ENCODE measurements at regions not wholly inside any gene's neighbourhood (a gene's known extent, or its start where the extent isn't known, plus 50 kb on each side); places are given as distances from the start of the nearest gene placed in this dataset.

GRCh38 chr13:111929036-111929616, 137.8 kb upstream of the SOX1 start:
- no peak for DNase-seq

DNA sequence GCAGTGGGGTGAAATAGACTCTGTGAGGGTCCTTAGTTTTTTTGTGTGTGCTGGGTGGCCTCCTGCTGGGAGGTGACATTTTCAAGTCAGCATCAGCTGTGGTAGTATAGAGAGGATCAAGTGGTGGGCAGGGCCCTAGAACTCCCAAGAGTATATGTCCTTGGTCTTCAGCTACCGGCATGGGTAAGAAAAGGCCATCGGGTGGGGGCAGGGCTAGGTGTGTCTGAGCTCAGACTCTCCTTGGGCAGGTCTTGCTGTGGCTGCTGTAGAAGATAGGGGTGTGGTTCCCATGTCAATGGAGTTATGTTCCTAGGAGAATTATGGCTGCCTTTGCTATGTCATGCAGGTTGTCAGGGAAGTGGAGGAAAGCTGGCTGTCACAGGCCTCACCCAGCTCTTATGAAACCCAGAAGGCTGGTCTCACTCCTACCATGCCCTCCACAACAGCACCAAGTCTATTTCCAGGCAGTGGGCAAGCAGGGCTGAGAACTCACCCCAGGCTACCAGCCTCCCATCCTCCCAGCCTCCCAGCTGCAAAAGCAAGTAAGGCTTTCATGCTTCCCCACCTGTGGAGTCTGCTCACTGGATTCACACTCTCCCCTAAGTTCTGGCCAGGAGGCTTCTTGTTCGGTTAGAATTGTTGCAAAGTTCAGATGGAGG, 130.6 kb upstream of the SOX1 start:
- no peak for DNase-seq

DNA sequence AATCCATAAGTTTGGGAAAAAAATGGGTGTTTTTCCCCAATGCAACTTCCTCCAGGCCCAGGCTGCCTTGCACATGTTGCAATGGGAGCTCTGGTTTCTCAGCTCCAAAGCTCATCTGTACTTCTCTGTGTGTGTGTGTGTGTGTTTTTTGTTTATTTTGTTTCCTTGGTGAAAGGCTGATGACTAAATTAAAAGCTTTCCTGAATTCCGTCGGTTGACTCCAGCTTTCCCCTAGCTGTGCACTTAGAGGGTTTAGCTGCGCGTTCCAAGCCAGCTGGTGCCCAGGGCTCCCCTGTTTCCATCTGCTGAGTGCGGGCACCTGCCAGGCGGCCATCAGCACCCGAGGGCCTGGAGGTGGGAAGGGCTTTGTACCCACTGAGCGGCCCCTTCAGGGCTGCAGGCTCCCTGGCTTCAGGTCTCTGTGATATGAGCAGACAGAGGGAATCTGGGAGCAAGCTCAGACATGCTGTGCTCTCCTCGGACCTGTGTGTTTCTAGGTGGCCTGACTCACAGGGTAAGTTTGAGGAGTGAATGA, 129.1 kb upstream of the SOX1 start:
- peak; percentile 98 for DNase-seq

DNA sequence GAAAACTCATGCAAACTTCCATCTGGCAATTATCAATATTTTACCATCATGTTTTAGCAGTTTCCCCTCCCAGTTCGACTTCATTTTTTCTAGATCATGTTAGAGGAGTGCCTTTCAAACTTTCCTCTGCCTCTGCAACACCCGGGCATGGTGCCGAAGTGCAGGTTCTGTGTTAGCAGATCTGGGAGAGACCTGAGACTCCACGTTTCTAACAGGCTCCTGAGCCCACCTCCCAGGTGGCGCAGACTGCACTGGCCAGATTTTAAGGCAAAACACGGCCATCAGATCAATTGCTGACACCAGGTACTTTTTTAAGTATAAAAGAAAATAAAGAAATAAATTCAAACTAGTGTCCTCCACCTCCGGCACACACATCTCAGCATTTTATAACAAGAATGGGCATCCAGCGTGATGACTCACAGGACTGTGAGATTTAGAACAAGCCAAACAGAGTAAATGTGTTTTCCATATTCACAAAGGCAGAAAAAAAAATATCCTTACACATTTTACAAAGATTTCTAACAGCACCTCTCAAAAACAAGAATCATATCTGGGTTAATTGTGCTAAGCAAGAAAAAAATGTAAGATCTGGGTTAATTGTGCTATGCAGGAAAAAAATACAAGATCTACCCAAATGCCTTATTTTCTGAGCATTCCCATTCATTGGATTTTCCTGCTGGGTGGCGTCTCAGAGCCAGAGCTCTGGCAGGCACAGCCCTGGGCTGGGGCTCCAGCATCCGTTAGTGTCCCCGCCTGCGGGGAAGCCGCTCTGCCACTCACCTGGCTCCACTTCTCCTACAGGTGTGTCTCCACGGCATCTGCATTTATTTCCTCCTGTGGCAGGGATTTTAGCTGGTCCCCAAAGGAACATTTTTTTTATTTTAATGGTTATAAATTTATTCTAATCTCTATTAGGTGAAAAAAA, 127.9 kb upstream of the SOX1 start:
- peak; percentile 73 for DNase-seq

- DNase-seq, result no peak
Observed at GRCh38 chr13:111939666-111940278, 127.2 kb upstream of the SOX1 start.

DNA sequence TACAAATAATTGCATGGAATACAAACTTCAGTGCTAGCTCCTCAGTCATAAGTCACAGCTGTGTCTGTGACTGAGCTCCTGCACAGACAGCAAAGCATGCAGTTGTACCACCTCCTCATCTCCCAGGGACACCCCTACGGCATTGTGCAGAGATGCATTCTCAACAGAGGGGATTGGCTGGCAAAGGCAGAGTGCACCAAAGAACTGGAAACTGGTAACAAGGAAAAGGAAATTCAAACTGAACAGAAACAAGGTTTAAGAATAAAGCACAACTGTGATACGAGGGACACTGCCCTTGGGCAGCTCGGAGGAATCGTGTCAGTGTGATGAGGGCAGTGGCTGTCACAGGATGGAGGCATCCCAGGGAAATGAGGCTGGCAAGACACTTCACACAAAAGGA, 126.1 kb upstream of the SOX1 start:
- no peak for DNase-seq

DNA sequence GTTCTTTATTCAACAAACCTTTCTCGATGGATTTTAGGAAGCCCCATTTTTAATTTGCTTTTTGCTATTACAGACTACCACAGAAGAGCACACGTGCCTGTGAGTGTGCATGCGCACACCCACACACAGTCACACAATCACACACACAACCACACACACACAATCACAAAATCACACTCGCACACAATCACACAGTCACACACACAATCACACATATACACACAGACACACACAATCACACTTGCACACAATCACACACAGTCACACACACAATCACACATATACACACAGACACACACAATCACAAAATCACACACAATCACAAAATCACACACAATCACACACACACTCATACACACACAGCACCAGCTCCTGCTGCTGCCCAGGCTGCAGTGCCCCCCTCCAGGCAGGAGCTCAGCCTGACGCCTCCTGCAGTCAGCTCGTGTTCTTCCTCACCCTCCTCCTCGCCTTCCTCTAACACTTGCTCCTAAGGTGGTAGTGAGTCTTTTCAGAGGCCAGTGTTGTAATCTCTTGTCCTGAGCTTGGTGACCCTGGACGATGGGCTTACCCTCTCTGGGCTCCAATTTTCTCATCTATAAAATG, 125.0 kb upstream of the SOX1 start:
- DNase-seq, result no peak

DNA sequence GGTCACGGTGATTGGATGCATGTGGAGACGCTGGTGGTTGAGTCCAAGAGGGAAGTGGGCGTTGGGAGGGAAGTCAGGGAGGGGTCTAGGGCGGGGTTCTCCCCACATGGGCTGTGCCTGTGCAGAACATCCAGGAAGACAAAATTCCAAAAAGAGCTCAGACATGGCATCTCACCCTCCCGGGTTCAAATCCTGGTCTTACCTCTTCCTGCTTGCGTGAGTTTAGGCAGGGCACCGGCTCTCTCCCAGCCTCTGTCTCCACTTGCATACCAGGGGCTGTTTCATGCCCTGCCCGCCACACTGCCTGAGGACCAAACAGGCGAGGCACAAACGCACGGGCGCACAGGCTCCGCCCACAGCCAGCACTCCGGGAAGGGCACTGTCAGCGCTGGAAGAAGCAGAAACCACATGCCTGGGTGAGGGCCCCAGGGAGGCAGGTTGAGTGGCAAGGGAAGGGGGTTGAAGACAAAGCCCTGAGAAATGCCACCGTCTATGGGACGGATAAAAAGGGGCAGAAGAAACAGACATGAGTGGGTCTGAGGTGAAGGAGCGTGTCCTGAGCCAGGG, 123.6 kb upstream of the SOX1 start:
- no peak for DNase-seq

DNA sequence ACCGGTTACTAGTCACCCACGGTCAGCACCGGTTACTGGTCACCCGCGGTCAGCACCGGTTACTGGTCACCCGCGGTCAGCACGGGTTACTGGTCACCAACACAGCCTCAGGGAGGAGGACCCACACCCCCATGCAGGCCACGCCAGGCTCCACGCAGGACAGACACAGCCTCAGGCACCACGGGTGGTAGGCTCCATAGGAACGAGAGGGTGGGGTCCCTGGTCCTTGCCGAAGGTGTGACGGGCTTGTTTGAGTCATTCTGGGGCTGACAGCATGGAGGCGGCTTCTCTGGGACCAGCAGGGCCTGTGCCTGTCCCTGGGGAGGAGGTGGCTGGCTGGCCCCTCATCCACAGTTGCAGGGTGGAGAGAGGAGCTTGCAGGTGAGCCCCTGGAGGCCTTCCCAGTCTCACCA, 122.8 kb upstream of the SOX1 start:
- DNase-seq, result no peak

DNA sequence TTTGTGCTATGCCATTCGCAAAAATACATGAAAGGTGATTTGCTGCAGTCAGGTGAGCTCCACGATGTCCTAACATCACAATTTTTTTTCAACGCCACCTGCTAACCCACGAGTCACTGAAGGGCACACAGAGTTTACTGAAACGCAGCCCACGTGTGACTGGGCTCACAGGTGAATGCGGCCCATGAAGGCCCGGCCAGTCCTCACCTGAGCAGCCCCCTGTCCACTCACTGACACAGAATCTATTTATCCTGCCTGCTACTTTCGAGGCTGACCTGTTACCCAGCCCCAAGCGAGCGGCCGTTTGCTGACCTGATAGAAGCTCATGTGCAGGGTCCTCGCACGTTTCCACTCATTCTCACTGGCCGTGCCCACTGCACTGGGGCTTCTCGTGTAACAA, 121.9 kb upstream of the SOX1 start:
- DNase-seq, result no peak

DNA sequence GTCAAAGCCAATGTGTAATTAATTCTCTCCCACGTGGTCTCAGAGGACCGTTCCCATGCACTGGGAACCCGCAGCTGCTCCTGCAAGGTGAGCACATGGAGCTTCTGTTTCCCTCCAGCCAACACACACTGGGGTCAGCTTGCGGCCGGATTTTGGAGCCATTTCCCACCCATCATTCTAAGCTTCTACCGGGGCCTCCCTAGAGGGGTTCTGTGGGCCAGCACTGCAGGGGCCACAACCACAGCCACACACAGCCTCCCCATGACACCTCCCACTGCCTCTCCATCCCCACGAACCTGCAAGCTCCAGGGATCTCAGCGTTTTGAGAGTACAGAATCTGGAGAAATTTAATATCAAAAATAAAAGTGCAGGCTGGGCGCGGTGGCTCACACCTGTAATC, 120.7 kb upstream of the SOX1 start:
- no peak for DNase-seq

- DNase-seq, result peak; percentile 96
Observed at GRCh38 chr13:111947026-111947810, 119.7 kb upstream of the SOX1 start.

DNA sequence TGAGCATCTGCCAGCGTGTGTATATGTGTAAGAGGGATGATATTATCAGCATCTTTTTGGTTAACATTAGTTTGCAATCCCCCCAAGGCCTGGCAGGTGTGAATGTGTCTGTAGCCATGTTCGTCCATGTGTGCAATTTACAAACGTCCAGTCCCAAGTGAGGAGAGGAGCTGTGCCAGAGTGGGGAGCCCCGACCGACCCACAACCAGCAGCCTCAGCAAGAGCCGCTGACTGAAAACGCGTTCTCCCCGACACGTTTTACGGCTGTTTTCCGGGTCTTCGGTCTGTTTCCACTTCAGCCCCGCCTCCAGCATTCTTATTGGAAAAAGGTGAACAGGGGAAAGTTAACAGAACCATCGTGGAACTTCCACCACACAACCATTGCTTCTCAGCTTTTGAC, 119.1 kb upstream of the SOX1 start:
- DNase-seq, result no peak

DNA sequence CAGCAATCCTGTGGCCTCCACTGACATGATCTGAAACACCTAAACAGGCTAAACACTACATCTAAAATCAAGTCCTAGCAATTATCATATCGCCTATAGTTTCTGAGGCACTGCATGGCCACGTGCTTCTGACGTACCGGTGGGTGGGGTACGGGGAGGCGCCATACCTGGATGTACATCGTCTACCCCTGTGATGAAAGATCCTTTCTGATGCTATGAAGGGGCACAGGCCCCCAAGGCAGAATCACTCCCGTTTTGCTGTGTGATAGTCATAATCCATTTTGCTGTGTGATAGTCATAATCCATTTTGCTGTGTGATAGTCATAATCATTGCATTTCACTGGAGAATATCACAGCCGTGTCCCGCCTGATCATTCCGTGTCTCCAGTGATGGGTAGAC, 118.7 kb upstream of the SOX1 start:
- DNase-seq, result no peak

GRCh38 chr13:111948811-111949210, 118.1 kb upstream of the SOX1 start:
- no peak for DNase-seq

GRCh38 chr13:111949311-111949710, 117.6 kb upstream of the SOX1 start:
- DNase-seq, result no peak

GRCh38 chr13:111950697-111951096, 116.3 kb upstream of the SOX1 start:
- no peak for DNase-seq

GRCh38 chr13:111952032-111952431, 114.9 kb upstream of the SOX1 start:
- no peak for DNase-seq

DNA sequence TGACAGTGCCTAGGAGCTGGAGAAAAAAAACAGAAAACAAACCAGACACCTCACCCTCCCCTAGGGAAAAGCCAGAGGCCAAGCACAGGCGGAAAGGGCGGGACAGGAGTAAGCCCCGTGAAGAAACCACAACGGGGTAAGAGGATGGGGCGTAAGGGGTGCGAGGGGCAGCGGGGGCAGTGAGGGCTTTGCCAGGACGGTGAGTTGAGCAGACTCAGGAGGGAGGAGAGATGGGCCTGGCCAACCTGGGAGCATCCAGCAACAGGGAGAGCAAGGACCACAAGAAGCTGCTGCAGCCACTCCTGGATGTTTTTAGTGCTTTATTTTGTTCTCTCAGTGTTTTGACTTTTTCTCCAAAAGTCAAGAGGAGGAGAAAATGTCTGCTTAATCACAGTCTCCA, 114.1 kb upstream of the SOX1 start:
- DNase-seq, result no peak

- DNase-seq, result no peak
Observed at GRCh38 chr13:111953546-111954178, 113.3 kb upstream of the SOX1 start.
